ENCODE measurements at regions not wholly inside any gene's neighbourhood (a gene's known extent, or its start where the extent isn't known, plus 50 kb on each side); places are given as distances from the start of the nearest gene placed in this dataset.

DNA sequence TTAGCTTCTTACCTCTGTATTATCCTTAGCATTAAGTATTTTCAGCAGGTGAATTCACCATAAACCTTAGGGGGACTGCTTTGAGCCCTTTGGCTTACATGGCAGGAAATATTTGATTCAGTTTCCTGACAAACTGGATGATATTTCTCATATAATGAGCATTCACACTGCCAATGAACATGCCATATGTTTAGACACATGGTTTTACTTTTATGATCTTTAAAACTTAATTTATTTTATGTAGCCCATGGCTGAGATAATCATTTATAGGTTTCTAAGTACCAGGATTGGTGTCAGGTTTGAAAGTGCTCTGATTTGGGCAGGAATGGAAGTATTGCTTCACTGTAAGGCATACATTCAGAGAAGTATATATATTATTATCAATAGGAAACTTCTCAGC lies 319.1 kb downstream of the ZPLD1 start:
- TF ChIP-seq, protein P1, sequence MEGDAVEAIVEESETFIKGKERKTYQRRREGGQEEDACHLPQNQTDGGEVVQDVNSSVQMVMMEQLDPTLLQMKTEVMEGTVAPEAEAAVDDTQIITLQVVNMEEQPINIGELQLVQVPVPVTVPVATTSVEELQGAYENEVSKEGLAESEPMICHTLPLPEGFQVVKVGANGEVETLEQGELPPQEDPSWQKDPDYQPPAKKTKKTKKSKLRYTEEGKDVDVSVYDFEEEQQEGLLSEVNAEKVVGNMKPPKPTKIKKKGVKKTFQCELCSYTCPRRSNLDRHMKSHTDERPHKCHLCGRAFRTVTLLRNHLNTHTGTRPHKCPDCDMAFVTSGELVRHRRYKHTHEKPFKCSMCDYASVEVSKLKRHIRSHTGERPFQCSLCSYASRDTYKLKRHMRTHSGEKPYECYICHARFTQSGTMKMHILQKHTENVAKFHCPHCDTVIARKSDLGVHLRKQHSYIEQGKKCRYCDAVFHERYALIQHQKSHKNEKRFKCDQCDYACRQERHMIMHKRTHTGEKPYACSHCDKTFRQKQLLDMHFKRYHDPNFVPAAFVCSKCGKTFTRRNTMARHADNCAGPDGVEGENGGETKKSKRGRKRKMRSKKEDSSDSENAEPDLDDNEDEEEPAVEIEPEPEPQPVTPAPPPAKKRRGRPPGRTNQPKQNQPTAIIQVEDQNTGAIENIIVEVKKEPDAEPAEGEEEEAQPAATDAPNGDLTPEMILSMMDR (IDR thresholded peaks at IDR 0.05), result no peak
- no peak for TF ChIP-seq POLR2A (IDR thresholded peaks at IDR 0.05)
